ENCODE measurements at regions not wholly inside any gene's neighbourhood (a gene's known extent, or its start where the extent isn't known, plus 50 kb on each side); places are given as distances from the start of the nearest gene placed in this dataset.

DNA sequence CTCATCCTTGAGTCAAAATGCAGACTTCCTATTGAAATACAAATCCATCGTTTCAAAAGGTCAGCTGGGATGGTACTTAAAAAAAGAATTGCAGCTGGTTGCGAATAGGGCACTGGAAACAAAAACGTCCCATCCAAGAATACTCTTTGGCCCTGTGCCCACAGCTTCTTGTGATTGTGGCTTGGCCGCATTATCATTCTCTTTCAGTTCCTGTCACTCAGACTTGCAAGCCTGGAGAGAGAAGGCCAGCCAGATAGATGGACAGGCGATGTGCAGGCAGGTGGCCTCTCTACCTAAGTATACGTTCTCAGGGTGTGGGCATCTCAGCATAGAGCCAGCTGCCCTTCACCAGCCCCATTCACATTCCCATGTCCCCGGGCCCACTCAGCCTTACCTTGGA, 208.5 kb upstream of the ZNF536 start:
- TF ChIP-seq, protein P1, sequence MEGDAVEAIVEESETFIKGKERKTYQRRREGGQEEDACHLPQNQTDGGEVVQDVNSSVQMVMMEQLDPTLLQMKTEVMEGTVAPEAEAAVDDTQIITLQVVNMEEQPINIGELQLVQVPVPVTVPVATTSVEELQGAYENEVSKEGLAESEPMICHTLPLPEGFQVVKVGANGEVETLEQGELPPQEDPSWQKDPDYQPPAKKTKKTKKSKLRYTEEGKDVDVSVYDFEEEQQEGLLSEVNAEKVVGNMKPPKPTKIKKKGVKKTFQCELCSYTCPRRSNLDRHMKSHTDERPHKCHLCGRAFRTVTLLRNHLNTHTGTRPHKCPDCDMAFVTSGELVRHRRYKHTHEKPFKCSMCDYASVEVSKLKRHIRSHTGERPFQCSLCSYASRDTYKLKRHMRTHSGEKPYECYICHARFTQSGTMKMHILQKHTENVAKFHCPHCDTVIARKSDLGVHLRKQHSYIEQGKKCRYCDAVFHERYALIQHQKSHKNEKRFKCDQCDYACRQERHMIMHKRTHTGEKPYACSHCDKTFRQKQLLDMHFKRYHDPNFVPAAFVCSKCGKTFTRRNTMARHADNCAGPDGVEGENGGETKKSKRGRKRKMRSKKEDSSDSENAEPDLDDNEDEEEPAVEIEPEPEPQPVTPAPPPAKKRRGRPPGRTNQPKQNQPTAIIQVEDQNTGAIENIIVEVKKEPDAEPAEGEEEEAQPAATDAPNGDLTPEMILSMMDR (IDR thresholded peaks at IDR 0.05) = no peak
- TF ChIP-seq POLR2A (IDR thresholded peaks at IDR 0.05) = no peak

Measured in esophagus squamous epithelium (tissue), 4 donors.